ENCODE measurements at regions not wholly inside any gene's neighbourhood (a gene's known extent, or its start where the extent isn't known, plus 50 kb on each side); places are given as distances from the start of the nearest gene placed in this dataset.

- TF ChIP-seq GATA3 (IDR thresholded peaks at IDR 0.05; ENCODE audit: low read depth, low read length) (no peak), GATA2 (IDR thresholded peaks at IDR 0.05; ENCODE audit: low read depth, low read length) (no peak)
These were observed 88.0 kb upstream of the ANKH start for GRCh38 chr5:14959399-14960119.
